HG03060 (cell line): ENCODE measurements at regions not wholly inside any gene's neighbourhood (a gene's known extent, or its start where the extent isn't known, plus 50 kb on each side); places are given as distances from the start of the nearest gene placed in this dataset.

Experiments
- ATAC-seq: cut with Tn5 transposase; IDR thresholded peaks from one replicate; pipeline ENCODE4 v1.9.1; 2021; ENCODE audit warnings: low read depth, moderate number of reproducible peaks; ENCODE audit not compliant: unreplicated experiment

- no peak for ATAC-seq
Measured at GRCh38 chr15:93200837-93201226, 111.8 kb upstream of the RGMA start.

GRCh38 chr15:93200081-93200836, 111.2 kb upstream of the RGMA start:
- no peak for ATAC-seq

- no peak for ATAC-seq
Measured at GRCh38 chr15:93196135-93196670, 107.2 kb upstream of the RGMA start.

GRCh38 chr15:93195109-93195508, 106.1 kb upstream of the RGMA start:
- no peak for ATAC-seq

GRCh38 chr15:93190238-93190637, 101.2 kb upstream of the RGMA start:
- ATAC-seq: no peak

GRCh38 chr15:93189561-93189960, 100.5 kb upstream of the RGMA start:
- ATAC-seq: no peak

GRCh38 chr15:93188236-93188635, 99.2 kb upstream of the RGMA start:
- no peak for ATAC-seq

- ATAC-seq: no peak
Measured at GRCh38 chr15:93185796-93186195, 96.8 kb upstream of the RGMA start.

GRCh38 chr15:93182703-93183205, 93.7 kb upstream of the RGMA start:
- ATAC-seq: no peak

- no peak for ATAC-seq
Measured at GRCh38 chr15:93180656-93181055, 91.6 kb upstream of the RGMA start.

GRCh38 chr15:93180128-93180527, 91.1 kb upstream of the RGMA start:
- no peak for ATAC-seq

GRCh38 chr15:93179700-93180102, 90.7 kb upstream of the RGMA start:
- ATAC-seq: no peak

- ATAC-seq: no peak
Measured at GRCh38 chr15:93179072-93179471, 90.1 kb upstream of the RGMA start.

- ATAC-seq: no peak
Measured at GRCh38 chr15:93178371-93178770, 89.4 kb upstream of the RGMA start.

GRCh38 chr15:93176065-93176464, 87.1 kb upstream of the RGMA start:
- no peak for ATAC-seq

- no peak for ATAC-seq
Measured at GRCh38 chr15:93174836-93175235, 85.8 kb upstream of the RGMA start.

GRCh38 chr15:93173369-93173768, 84.4 kb upstream of the RGMA start:
- ATAC-seq: no peak

GRCh38 chr15:93171476-93171875, 82.5 kb upstream of the RGMA start:
- ATAC-seq: no peak

- no peak for ATAC-seq
Measured at GRCh38 chr15:93170329-93170728, 81.3 kb upstream of the RGMA start.

GRCh38 chr15:93168910-93169309, 79.9 kb upstream of the RGMA start:
- no peak for ATAC-seq

- no peak for ATAC-seq
Measured at GRCh38 chr15:93167291-93167690, 78.3 kb upstream of the RGMA start.

- no peak for ATAC-seq
Measured at GRCh38 chr15:93166675-93167074, 77.7 kb upstream of the RGMA start.
